HUES64 (cell line): ENCODE measurements at regions not wholly inside any gene's neighbourhood (a gene's known extent, or its start where the extent isn't known, plus 50 kb on each side); places are given as distances from the start of the nearest gene placed in this dataset.

Source experiments
- H3K27ac ChIP-seq: 2 replicates; pipeline ENCODE4 v1.7.0; 2013; ENCODE audit warnings: low read depth, low read length, inconsistent platforms
- H3K27me3 ChIP-seq: 2 replicates; pipeline ENCODE4 v1.6.1; 2013; ENCODE audit warnings: mild to moderate bottlenecking, low read length; ENCODE audit not compliant: insufficient read depth
- H3K36me3 ChIP-seq: 2 replicates; pipeline ENCODE4 v1.6.1; 2013; ENCODE audit warnings: mild to moderate bottlenecking, low read length; ENCODE audit not compliant: insufficient read depth
- H3K4me1 ChIP-seq: 2 replicates; pipeline ENCODE4 v1.6.1; 2013; ENCODE audit warnings: mild to moderate bottlenecking, low read length, moderate library complexity; ENCODE audit not compliant: insufficient read depth
- H3K4me3 ChIP-seq: 2 replicates; pipeline ENCODE4 v1.5.1; 2013; ENCODE audit warnings: mild to moderate bottlenecking, low read length, moderate library complexity
- H3K9ac ChIP-seq: 2 replicates; pipeline ENCODE4 v1.6.1; 2013; ENCODE audit warnings: mild to moderate bottlenecking, low read depth, low read length
- H3K9me3 ChIP-seq: 2 replicates; pipeline ENCODE4 v1.6.1; 2013; ENCODE audit warnings: low read depth, low read length; ENCODE audit not compliant: insufficient read depth
- WGBS: fragments of 150-250, 120-280 bp; methylation state at CpG from one replicate; pipeline ENCODE4 v1.1.7; 2013; ENCODE audit warnings: missing lambda C conversion rate; 5-methylcytosine and 5-hydroxymethylcytosine counted together

- no peak overlapping the region for H3K4me3 ChIP-seq
- no peaks in the 10 kb centered on the region for H3K4me1 ChIP-seq
- no peak overlapping the region for H3K27ac ChIP-seq
- H3K9ac ChIP-seq = no peak overlapping the region
- peaks cover under 1% of the 10 kb centered on the region; the same call in 1 of the 2 replicates for H3K36me3 ChIP-seq
- WGBS = 76% methylated on average over 3 of the region's 3 CpGs
- H3K27me3 ChIP-seq = no peaks in the 10 kb centered on the region
- H3K9me3 ChIP-seq = peaks cover 8% of the 10 kb centered on the region
Observed at GRCh38 chr6:121641158-121641557, 205.7 kb downstream of the GJA1 start.

GRCh38 chr6:121645100-121645745 lies 209.8 kb downstream of the GJA1 start:
- Histone ChIP-seq H3K4me1 (no peaks in the 10 kb centered on the region), H3K9me3 (peaks cover 2% of the 10 kb centered on the region; the same call in 1 of the 2 replicates), H3K27ac (no peak overlapping the region), H3K27me3 (no peaks in the 10 kb centered on the region), H3K36me3 (no peaks in the 10 kb centered on the region), H3K4me3 (no peak overlapping the region), H3K9ac (no peak overlapping the region)
- 100% methylated on average over 1 of the region's 1 CpG for WGBS

GRCh38 chr6:121647905-121648304 lies 212.5 kb downstream of the GJA1 start:
- peaks cover 9% of the 10 kb centered on the region; the same call in 1 of the 2 replicates for H3K4me1 ChIP-seq
- no peaks in the 10 kb centered on the region for H3K9me3 ChIP-seq
- no peak overlapping the region for H3K27ac ChIP-seq
- no peaks in the 10 kb centered on the region for H3K36me3 ChIP-seq
- no peaks in the 10 kb centered on the region for H3K27me3 ChIP-seq
- H3K4me3 ChIP-seq = no peak overlapping the region
- H3K9ac ChIP-seq = no peak overlapping the region

GRCh38 chr6:121649951-121650350 lies 214.5 kb downstream of the GJA1 start:
- no peaks in the 10 kb centered on the region for H3K27me3 ChIP-seq
- no peaks in the 10 kb centered on the region for H3K9me3 ChIP-seq
- H3K36me3 ChIP-seq = no peaks in the 10 kb centered on the region
- WGBS = 88% methylated on average over 2 of the region's 2 CpGs
- no peak overlapping the region for H3K9ac ChIP-seq
- peaks cover 9% of the 10 kb centered on the region; the same call in 1 of the 2 replicates for H3K4me1 ChIP-seq
- no peak overlapping the region for H3K27ac ChIP-seq
- H3K4me3 ChIP-seq = no peak overlapping the region

GRCh38 chr6:121651420-121651819 lies 216.0 kb downstream of the GJA1 start:
- peaks cover 9% of the 10 kb centered on the region; the same call in 1 of the 2 replicates for H3K4me1 ChIP-seq
- H3K9me3 ChIP-seq = no peaks in the 10 kb centered on the region
- H3K36me3 ChIP-seq = no peaks in the 10 kb centered on the region
- WGBS = 41% methylated on average over 1 of the region's 1 CpG
- no peak overlapping the region for H3K4me3 ChIP-seq
- no peak overlapping the region for H3K27ac ChIP-seq
- H3K27me3 ChIP-seq = no peaks in the 10 kb centered on the region
- no peak overlapping the region for H3K9ac ChIP-seq

GRCh38 chr6:121652223-121652622 lies 216.8 kb downstream of the GJA1 start:
- no peak overlapping the region for H3K27ac ChIP-seq
- no peaks in the 10 kb centered on the region for H3K9me3 ChIP-seq
- H3K4me3 ChIP-seq = no peak overlapping the region
- H3K36me3 ChIP-seq = no peaks in the 10 kb centered on the region
- H3K9ac ChIP-seq = no peak overlapping the region
- H3K27me3 ChIP-seq = no peaks in the 10 kb centered on the region
- WGBS = 77% methylated on average over 3 of the region's 5 CpGs
- H3K4me1 ChIP-seq = peaks cover 9% of the 10 kb centered on the region; the same call in 1 of the 2 replicates

GRCh38 chr6:121652726-121653623 lies 217.5 kb downstream of the GJA1 start:
- H3K36me3 ChIP-seq = no peaks in the 10 kb centered on the region
- peaks cover 9% of the 10 kb centered on the region; the same call in 1 of the 2 replicates for H3K4me1 ChIP-seq

GRCh38 chr6:121653624-121654008 lies 218.2 kb downstream of the GJA1 start:
- H3K4me1 ChIP-seq = peaks cover 9% of the 10 kb centered on the region; the same call in 1 of the 2 replicates
- WGBS = 96% methylated on average over 11 of the region's 11 CpGs
- no peak overlapping the region for H3K4me3 ChIP-seq
- H3K9ac ChIP-seq = no peak overlapping the region
- no peaks in the 10 kb centered on the region for H3K9me3 ChIP-seq
- H3K36me3 ChIP-seq = no peaks in the 10 kb centered on the region
- no peak overlapping the region for H3K27ac ChIP-seq
- H3K27me3 ChIP-seq = no peaks in the 10 kb centered on the region

More at GRCh38 chr6:121652726-121653623, 217.5 kb downstream of the GJA1 start:
- H3K27ac ChIP-seq = no peak overlapping the region
- H3K4me3 ChIP-seq = no peak overlapping the region
- WGBS = 99% methylated on average over 7 of the region's 7 CpGs
- H3K9ac ChIP-seq = no peak overlapping the region
- no peaks in the 10 kb centered on the region for H3K27me3 ChIP-seq
- no peaks in the 10 kb centered on the region for H3K9me3 ChIP-seq

GRCh38 chr6:121657972-121658371 lies 222.5 kb downstream of the GJA1 start:
- H3K27ac ChIP-seq = no peak overlapping the region
- no peaks in the 10 kb centered on the region for H3K27me3 ChIP-seq
- H3K9me3 ChIP-seq = no peaks in the 10 kb centered on the region
- H3K4me3 ChIP-seq = no peak overlapping the region
- H3K36me3 ChIP-seq = no peaks in the 10 kb centered on the region
- no peak overlapping the region for H3K9ac ChIP-seq
- no peaks in the 10 kb centered on the region for H3K4me1 ChIP-seq

- H3K9me3 ChIP-seq = no peaks in the 10 kb centered on the region
- WGBS = 97% methylated on average over 3 of the region's 3 CpGs
- no peaks in the 10 kb centered on the region for H3K4me1 ChIP-seq
- H3K27ac ChIP-seq = no peak overlapping the region
- no peaks in the 10 kb centered on the region for H3K36me3 ChIP-seq
- no peaks in the 10 kb centered on the region for H3K27me3 ChIP-seq
- no peak overlapping the region for H3K4me3 ChIP-seq
- no peak overlapping the region for H3K9ac ChIP-seq
Observed at GRCh38 chr6:121660277-121660676, 224.8 kb downstream of the GJA1 start.

GRCh38 chr6:121663292-121663810 lies 227.9 kb downstream of the GJA1 start:
- Histone ChIP-seq H3K27ac (no peak overlapping the region), H3K9ac (no peak overlapping the region), H3K36me3 (no peaks in the 10 kb centered on the region), H3K27me3 (no peaks in the 10 kb centered on the region), H3K9me3 (no peaks in the 10 kb centered on the region), H3K4me3 (no peak overlapping the region), H3K4me1 (no peaks in the 10 kb centered on the region; the same call in 1 of the 2 replicates)
